ENCODE measurements at regions not wholly inside any gene's neighbourhood (a gene's known extent, or its start where the extent isn't known, plus 50 kb on each side); places are given as distances from the start of the nearest gene placed in this dataset.
"Not testable (repeated sequence)": the region's sequence is repeated elsewhere in the genome, so short reads cannot be mapped to it uniquely, and the experiment has no call there.

DNA sequence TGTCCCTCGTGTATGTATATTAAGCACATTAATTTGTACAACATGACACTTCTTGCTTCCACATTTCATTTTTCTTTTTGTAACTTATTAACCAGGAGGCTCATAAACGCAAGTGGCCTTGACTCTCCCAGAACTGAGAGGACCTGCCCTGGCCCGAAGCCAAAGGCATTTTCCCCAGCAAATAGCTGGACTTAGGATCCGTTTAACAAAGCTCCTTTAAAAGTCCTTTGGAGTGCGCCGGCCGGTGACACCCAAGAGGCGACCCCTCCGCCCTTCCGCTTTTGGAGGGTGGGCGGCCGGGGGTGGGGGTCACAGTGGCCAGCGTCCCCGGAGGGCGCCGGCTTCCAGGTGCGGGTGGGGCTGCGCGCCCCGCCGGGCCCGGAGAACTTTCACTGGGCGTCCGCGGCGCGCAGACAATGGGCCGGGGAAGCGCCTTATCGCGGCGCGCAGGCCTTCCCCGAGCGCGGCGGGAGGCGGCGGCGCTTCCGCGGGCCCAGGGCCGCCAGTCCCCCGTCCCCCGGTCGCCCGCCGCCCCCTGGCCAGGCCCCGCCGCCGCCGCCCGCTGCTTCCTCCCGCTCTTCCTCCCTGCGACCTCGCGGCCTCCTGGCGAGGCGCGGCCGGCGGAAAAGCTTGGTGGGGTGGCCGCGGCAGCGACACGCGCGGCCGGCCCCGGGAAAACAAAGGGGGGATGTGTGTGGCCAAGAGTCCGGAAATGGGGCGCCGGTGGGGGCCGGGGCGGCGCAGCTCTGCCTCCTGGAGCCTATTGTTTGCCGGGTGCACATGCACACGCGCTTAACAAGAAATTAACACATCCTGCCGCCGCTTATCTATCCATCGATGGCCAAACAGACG, 613.4 kb downstream of the MCTP2 start:
- no peaks in the 10 kb centered on the region for H3K36me3 ChIP-seq (replicated peaks; ENCODE audit: control insufficient read depth, insufficient read depth, low read length)
- peak; percentile 89 for DNase-seq

DNA sequence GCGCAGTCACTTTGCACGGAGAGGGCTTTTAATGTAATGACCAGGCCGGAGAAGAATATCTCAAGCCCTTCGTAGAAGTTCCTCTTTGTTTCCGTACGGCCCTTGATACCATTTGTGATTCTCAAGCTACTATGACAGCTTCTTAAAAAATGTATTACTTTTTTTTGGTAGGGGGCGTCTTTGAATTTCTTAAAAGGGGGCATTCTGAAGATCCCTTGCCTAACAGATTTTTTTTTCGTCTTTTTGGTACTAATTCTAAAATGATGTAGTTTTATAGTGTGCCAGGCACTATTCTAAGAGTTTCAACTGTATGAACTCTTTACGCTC, 614.0 kb downstream of the MCTP2 start:
- DNase-seq = no peak
- Histone ChIP-seq H3K36me3 (replicated peaks; ENCODE audit: control insufficient read depth, insufficient read depth, low read length) (no peaks in the 10 kb centered on the region), H3K27me3 (ENCODE audit: control insufficient read depth, insufficient read depth, low read length) (no peaks in the 10 kb centered on the region), H3K4me3 (ENCODE audit: insufficient read depth, low read depth, low read length) (peak overlapping the region; percentile 39)

More for the DNA sequence above, 613.4 kb downstream of the MCTP2 start:
- H3K4me3 ChIP-seq (ENCODE audit: insufficient read depth, low read depth, low read length) = peak overlapping the region; percentile 39
- H3K27me3 ChIP-seq (ENCODE audit: control insufficient read depth, insufficient read depth, low read length) = no peaks in the 10 kb centered on the region

DNA sequence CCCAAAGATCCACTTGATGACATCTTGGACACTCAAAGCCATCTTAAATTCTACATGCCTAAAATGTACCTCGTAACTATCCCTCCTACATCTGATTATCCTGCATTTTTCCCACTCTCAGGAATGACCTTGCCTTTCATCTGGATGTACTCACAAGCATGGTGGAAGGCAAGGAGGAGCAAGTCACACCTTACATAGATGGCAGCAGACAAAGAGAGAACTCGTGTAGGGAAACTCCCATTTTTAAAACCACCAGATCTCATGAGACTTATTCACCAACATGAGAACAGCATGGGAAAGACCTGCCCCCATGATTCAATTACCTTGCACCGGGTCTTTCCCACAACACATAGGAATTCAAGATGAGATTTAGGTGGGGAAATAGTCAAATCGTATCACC, 616.0 kb downstream of the MCTP2 start:
- Histone ChIP-seq H3K27me3 (ENCODE audit: control insufficient read depth, insufficient read depth, low read length) (no peaks in the 10 kb centered on the region), H3K4me3 (ENCODE audit: insufficient read depth, low read depth, low read length) (no peak overlapping the region), H3K36me3 (replicated peaks; ENCODE audit: control insufficient read depth, insufficient read depth, low read length) (no peaks in the 10 kb centered on the region)
- no peak for DNase-seq

DNA sequence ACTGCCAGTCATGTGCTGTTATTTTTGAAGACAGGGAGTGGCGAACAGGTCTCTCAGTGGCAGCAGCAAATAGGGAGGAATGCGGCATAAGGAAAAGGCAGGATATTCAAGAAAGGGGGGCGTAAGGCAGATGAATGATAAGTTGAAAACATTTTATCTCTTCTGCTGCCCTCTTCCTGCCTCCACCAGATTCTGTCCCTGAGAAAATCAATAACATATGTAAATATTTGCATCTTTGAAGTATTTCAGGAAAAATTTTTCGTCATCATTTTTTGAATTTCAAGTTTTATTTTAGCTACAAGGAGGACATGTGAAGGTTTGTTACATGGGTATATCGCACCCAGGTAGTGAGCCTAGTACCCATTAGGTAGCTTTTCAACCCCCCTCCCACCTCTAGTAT, 616.7 kb downstream of the MCTP2 start:
- no peaks in the 10 kb centered on the region for H3K36me3 ChIP-seq (replicated peaks; ENCODE audit: control insufficient read depth, insufficient read depth, low read length)
- H3K27me3 ChIP-seq (ENCODE audit: control insufficient read depth, insufficient read depth, low read length) = no peaks in the 10 kb centered on the region
- DNase-seq = no peak
- no peak overlapping the region for H3K4me3 ChIP-seq (ENCODE audit: insufficient read depth, low read depth, low read length)

DNA sequence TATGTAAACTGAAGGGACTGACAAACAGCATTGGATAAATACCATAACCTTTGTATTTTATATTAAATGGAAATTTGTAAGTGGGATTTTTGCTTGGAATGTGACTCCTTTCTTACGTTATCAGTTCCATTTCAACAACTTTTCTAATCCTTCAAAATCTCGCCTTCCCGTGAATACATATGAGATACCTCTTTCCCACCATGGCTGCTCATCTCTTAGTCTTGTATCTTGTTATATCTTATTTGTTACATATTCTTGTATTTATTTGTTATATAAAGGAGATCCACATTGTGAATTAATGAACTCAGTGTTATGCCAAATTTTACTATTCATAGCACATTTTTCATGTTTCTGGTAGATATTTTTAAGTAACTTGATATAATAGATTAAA, 623.7 kb downstream of the MCTP2 start:
- Histone ChIP-seq H3K27me3 (ENCODE audit: control insufficient read depth, insufficient read depth, low read length) (no peaks in the 10 kb centered on the region), H3K4me3 (ENCODE audit: insufficient read depth, low read depth, low read length) (no peak overlapping the region), H3K36me3 (replicated peaks; ENCODE audit: control insufficient read depth, insufficient read depth, low read length) (no peaks in the 10 kb centered on the region)
- no peak for DNase-seq

DNA sequence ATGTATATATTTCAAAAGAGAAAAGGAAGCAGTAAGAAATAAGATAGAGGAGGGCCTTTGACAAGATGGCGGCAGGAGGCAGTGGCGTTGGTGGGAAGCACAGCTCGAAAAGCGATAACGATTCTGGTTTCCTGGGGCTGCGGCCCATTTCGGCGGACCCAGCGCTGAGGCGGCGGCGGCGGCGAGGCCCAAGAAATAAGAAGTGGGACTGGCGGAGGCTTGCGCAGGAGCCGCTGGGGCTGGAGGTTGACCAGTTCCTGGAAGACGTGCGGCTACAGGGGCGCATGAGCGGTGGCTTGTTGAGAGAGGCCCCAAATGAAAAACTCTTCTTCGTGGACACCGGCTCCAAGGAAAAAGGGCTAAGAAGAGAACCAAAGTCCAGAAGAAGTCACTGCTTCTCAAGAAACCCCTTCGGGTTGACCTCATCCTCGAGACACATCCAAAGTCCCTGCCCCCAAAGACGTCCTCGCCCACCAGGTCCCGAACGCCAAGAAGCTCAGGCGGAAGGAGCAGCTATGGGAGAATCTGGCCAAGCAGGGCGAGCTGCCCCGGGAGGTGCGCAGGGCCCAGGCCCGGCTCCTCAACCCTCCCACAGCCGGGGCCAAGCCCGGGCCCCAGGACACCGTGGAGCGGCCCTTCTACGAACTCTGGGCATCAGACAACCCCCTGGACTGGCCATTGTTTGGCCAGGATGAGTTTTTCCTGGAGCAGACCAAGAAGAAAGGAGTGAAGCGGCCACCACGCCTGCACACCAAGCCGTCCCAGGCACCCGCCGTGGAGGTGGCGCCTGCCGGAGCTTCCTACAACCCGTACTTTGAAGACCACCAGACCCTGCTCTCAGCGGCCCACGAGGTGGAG, 624.3 kb downstream of the MCTP2 start:
- Histone ChIP-seq H3K4me3 (ENCODE audit: insufficient read depth, low read depth, low read length) (no peak overlapping the region), H3K27me3 (ENCODE audit: control insufficient read depth, insufficient read depth, low read length) (no peaks in the 10 kb centered on the region), H3K36me3 (replicated peaks; ENCODE audit: control insufficient read depth, insufficient read depth, low read length) (no peaks in the 10 kb centered on the region)

DNA sequence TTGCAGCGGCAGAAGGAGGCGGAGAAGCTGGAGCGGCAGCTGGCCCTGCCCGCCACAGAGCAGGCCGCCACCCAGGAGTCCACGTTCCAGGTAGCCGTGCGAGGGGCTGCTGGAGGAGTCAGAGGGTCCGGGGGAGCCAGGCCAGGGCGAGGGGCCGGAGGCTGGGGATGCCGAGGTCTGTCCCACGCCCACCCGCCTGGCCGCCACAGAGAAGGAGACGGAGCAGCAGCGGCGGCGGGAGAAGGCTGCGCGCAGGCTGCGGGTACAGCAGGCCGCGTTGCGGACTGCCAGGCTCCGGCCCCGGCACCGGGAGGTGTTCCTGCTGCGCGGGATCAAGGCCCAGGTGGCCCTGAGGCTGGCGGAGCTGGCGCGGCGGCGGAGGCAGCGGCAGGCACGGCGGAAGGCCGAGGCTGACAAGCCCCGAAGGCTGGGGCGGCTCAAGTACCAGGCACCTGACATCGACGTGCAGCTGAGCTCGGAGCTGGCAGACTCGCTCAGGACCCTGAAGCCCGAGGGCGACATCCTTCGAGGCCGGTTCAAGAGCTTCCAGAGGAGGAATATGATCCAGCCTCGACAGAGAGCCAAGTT, 625.0 kb downstream of the MCTP2 start:
- H3K36me3 ChIP-seq (replicated peaks; ENCODE audit: control insufficient read depth, insufficient read depth, low read length) = no peaks in the 10 kb centered on the region
- H3K27me3 ChIP-seq (ENCODE audit: control insufficient read depth, insufficient read depth, low read length) = no peaks in the 10 kb centered on the region
- DNase-seq = no peak
- no peak overlapping the region for H3K4me3 ChIP-seq (ENCODE audit: insufficient read depth, low read depth, low read length)

More for the DNA sequence above, 624.3 kb downstream of the MCTP2 start:
- no peak for DNase-seq

DNA sequence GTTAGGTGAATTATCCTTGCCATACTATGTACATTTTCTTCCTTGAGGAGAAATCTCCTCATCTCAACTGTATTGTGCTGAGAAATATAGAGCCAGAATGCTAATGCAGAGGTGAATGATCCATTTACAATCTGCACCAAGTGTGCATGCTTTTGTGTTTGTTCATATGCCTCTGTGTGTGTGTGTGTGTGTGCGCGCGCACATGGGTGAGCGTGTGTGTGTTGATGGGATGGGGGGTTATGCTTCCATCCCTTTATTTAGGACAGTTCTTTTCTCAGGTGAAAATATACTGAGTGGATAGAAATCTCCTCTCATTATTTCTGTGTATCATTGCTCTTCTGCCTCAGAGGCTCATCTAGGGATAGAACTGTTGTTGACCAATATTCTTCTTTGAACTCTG, 626.1 kb downstream of the MCTP2 start:
- Histone ChIP-seq H3K4me3 (ENCODE audit: insufficient read depth, low read depth, low read length) (no peak overlapping the region), H3K27me3 (ENCODE audit: control insufficient read depth, insufficient read depth, low read length) (no peaks in the 10 kb centered on the region), H3K36me3 (replicated peaks; ENCODE audit: control insufficient read depth, insufficient read depth, low read length) (no peaks in the 10 kb centered on the region)
- no peak for DNase-seq

DNA sequence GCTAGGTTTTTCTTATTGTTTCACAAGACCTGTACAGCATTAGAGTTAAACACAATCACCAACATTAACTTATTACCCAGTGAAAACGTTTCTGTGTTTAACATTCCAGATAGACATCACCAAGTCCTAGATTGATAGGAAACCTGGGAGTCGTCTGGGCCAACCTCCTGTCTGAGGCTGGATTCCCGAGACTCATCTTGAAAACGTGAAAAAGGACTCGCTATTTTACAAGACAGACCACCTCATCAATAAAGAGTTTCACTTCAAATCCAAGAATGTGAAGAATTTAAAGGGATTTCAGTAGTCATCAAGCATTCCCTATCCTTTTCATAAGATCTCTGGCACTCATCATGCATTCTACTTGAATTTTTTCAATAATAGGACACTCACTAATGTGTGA, 626.6 kb downstream of the MCTP2 start:
- no peak overlapping the region for H3K4me3 ChIP-seq (ENCODE audit: insufficient read depth, low read depth, low read length)
- DNase-seq = peak; percentile 24
- H3K27me3 ChIP-seq (ENCODE audit: control insufficient read depth, insufficient read depth, low read length) = no peaks in the 10 kb centered on the region
- H3K36me3 ChIP-seq (replicated peaks; ENCODE audit: control insufficient read depth, insufficient read depth, low read length) = no peaks in the 10 kb centered on the region

DNA sequence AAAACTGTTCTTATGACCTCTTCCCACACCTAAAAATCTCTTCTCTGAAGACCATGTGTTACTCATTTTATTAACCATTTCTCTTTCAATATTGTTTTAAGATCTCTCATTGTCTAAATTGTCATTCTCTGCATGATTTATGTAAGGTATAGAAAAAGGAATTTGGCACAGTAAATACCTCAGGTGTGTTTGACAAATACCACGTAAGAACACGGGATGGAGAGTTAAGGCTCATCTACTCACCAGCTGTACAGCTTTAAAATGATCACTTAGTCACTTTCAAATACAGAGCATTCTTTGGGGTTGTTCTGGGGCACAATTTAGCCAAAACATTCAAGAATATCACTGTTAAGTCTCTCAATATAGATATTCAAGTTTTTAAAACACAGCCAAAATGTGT, 627.1 kb downstream of the MCTP2 start:
- no peak for DNase-seq
- Histone ChIP-seq H3K36me3 (replicated peaks; ENCODE audit: control insufficient read depth, insufficient read depth, low read length) (no peaks in the 10 kb centered on the region), H3K4me3 (ENCODE audit: insufficient read depth, low read depth, low read length) (no peak overlapping the region), H3K27me3 (ENCODE audit: control insufficient read depth, insufficient read depth, low read length) (no peaks in the 10 kb centered on the region)

DNA sequence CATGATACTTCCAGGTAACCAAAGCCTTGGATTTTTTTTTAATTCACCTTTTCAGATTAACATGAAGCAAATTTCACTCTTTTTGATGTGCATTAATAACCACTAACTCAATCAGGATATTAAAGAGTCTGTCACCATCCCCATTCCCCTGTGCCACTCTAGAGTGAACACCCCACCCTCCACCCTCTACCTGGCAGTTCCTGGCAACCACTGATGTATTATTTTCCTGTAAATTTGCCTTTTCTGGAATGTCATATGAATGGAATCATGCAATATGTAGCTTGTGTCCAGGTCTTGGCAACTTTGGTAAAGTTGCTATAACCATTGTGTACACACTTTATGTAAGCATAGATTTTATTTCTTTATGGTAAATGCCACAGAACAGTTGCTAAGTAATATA, 627.6 kb downstream of the MCTP2 start:
- no peak for DNase-seq
- no peaks in the 10 kb centered on the region for H3K36me3 ChIP-seq (replicated peaks; ENCODE audit: control insufficient read depth, insufficient read depth, low read length)
- H3K4me3 ChIP-seq (ENCODE audit: insufficient read depth, low read depth, low read length) = no peak overlapping the region
- H3K27me3 ChIP-seq (ENCODE audit: control insufficient read depth, insufficient read depth, low read length) = no peaks in the 10 kb centered on the region

DNA sequence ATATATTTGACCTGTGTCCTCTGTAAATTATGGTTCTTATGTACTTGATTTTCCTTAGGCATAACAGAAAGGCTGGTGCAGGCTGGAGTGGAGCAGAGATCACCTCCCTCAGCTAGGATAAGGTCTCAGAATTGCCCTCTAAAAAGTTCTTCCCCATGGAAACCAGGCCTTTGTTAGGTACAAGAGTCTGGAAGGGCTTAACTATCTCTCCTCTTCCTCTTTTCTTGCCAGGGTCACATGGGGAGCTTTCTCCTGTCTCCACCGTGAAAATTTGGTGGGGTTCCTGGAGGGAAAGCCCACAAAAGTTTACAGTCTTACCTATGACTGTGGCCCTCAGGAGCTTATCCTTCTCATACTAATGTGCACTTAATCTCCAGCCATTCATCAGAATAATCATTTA, 633.2 kb downstream of the MCTP2 start:
- Histone ChIP-seq H3K27me3 (ENCODE audit: control insufficient read depth, insufficient read depth, low read length) (no peaks in the 10 kb centered on the region), H3K4me3 (ENCODE audit: insufficient read depth, low read depth, low read length) (no peak overlapping the region), H3K36me3 (replicated peaks; ENCODE audit: control insufficient read depth, insufficient read depth, low read length) (no peaks in the 10 kb centered on the region)
- DNase-seq = no peak

DNA sequence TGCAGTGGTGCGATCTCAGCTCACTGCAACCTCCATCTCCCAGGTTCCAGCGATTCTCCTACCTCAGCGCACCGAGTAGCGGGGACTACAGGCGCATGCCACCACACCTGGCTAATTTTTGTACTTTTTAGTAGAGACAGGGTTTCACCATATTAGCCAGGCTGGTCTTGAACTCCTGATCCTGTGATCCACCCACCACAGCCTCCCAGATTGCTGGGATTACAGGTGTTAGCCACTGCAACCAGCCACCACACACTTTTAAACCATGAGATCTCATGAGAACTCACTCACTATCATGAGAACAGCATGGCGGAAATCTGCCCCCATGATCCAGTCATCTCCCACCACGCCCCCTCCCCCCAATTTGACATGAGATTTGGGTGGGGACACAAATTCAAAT, 636.9 kb downstream of the MCTP2 start:
- not testable (repeated sequence) for H3K4me3 ChIP-seq (ENCODE audit: insufficient read depth, low read depth, low read length)

DNA sequence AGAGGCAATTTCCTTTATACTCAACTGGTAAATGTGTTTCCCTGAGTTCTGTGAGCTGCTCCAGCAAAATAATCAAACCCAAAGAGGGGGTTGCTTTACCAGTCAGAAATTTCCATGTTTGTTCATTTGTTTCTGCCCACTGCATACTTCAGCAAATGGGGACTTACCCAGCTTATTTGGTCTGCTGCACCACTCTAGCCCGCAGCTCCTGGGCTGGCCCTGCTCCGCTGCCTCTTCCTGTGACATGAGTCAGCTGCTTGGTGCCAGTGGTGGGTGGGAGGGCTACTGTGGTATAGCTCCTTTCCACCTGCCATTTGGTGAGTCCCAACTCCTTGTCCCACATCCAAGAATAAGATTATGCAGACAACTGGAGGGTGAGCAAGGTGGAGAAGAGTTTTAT, 644.2 kb downstream of the MCTP2 start:
- Histone ChIP-seq H3K4me3 (ENCODE audit: insufficient read depth, low read depth, low read length) (no peak overlapping the region), H3K36me3 (replicated peaks; ENCODE audit: control insufficient read depth, insufficient read depth, low read length) (no peaks in the 10 kb centered on the region), H3K27me3 (ENCODE audit: control insufficient read depth, insufficient read depth, low read length) (no peaks in the 10 kb centered on the region)
- DNase-seq = no peak

More for the DNA sequence above, 636.9 kb downstream of the MCTP2 start:
- not testable (repeated sequence) for H3K36me3 ChIP-seq (replicated peaks; ENCODE audit: control insufficient read depth, insufficient read depth, low read length); H3K27me3 ChIP-seq (ENCODE audit: control insufficient read depth, insufficient read depth, low read length); DNase-seq

DNA sequence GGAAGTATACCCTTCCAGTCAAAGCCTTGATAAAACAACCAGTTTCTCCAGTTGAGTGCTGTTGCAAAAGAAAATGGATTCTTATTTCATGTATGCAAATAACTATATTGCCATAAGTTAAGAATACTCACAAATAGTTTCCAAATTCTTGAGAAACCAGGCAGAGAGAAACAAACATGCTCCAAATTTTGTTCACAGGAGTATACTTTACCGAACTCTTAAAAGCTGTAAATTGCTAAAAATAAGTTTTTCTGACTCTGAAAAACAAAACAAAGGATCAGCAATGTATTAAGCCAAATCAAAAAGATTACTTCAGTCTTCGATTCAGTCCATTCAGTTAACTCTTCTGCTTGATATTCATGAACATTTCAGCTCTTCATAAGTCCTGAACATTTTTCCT, 646.5 kb downstream of the MCTP2 start:
- H3K36me3 ChIP-seq (replicated peaks; ENCODE audit: control insufficient read depth, insufficient read depth, low read length) = no peaks in the 10 kb centered on the region

More for the DNA sequence above, 646.5 kb downstream of the MCTP2 start:
- no peak for DNase-seq
- no peaks in the 10 kb centered on the region for H3K27me3 ChIP-seq (ENCODE audit: control insufficient read depth, insufficient read depth, low read length)
- no peak overlapping the region for H3K4me3 ChIP-seq (ENCODE audit: insufficient read depth, low read depth, low read length)
